Gastroesophageal sphincter (tissue), 3 donors: ENCODE measurements at regions not wholly inside any gene's neighbourhood (a gene's known extent, or its start where the extent isn't known, plus 50 kb on each side); places are given as distances from the start of the nearest gene placed in this dataset.

ENCODE experiments used
- CTCF ChIP-seq, 4 experiments: fragments of 200-600 bp in 2 of 4; fragments of 450-650 bp in 2 of 4; sonication (generic) in 1 of 4; IDR thresholded peaks; one replicate each; pipeline ENCODE4 v1.5.1; 2017 to 2019; ENCODE audit warnings: antibody characterized with exemption in 4 of 4, mild to moderate bottlenecking in 2 of 4, moderate library complexity in 2 of 4
- POLR2A ChIP-seq, 2 donors: fragments of 450-650 bp; IDR thresholded peaks; one replicate each; pipeline ENCODE4 v1.6.1; 2017; ENCODE audit warnings: antibody characterized with exemption in 2 of 2, mild to moderate bottlenecking in 2 of 2, moderate library complexity in 1 of 2
- POLR2AphosphoS5 ChIP-seq: sonication (generic); formaldehyde crosslinking; IDR thresholded peaks from one replicate; pipeline ENCODE4 v1.6.1; 2017; ENCODE audit warnings: antibody characterized with exemption

GRCh38 chr4:124509151-124509550 is 203.4 kb downstream of the ANKRD50 start:
- TF ChIP-seq POLR2A (IDR thresholded peaks at IDR 0.05), result no peak
- no peak for TF ChIP-seq POLR2AphosphoS5
- TF ChIP-seq CTCF (IDR thresholded peaks at IDR 0.05), result no peak
